ENCODE measurements at regions not wholly inside any gene's neighbourhood (a gene's known extent, or its start where the extent isn't known, plus 50 kb on each side); places are given as distances from the start of the nearest gene placed in this dataset.

- no peaks in the 10 kb centered on the region for H3K9me3 ChIP-seq
- H3K4me1 ChIP-seq = no peaks in the 10 kb centered on the region
- H3K36me3 ChIP-seq = no peaks in the 10 kb centered on the region
- DNase-seq = no peak
- H3K4me3 ChIP-seq (ENCODE audit: low read depth, low read length) = no peak overlapping the region
- TF ChIP-seq CTCF (IDR thresholded peaks at IDR 0.05; ENCODE audit: low read depth, low read length) = no peak
- peaks cover 4% of the 10 kb centered on the region; the same call in 1 of the 2 replicates for H3K27me3 ChIP-seq
Observed at GRCh38 chr12:80045594-80045993, 53.7 kb upstream of the OTOGL start.

GRCh38 chr12:80044694-80045046 is 54.7 kb upstream of the OTOGL start:
- H3K4me3 ChIP-seq (ENCODE audit: low read depth, low read length) = no peak overlapping the region
- H3K9me3 ChIP-seq = no peaks in the 10 kb centered on the region
- no peak for TF ChIP-seq CTCF (IDR thresholded peaks at IDR 0.05; ENCODE audit: low read depth, low read length)
- H3K27me3 ChIP-seq = peaks cover 4% of the 10 kb centered on the region; the same call in 1 of the 2 replicates
- H3K36me3 ChIP-seq = no peaks in the 10 kb centered on the region
- H3K4me1 ChIP-seq = no peaks in the 10 kb centered on the region
- no peak for DNase-seq

GRCh38 chr12:80041692-80042091 is 57.6 kb upstream of the OTOGL start:
- H3K27me3 ChIP-seq = peaks cover 4% of the 10 kb centered on the region; the same call in 1 of the 2 replicates
- DNase-seq = no peak
- H3K4me1 ChIP-seq = no peaks in the 10 kb centered on the region
- no peaks in the 10 kb centered on the region for H3K9me3 ChIP-seq
- no peaks in the 10 kb centered on the region for H3K36me3 ChIP-seq
- no peak for TF ChIP-seq CTCF (IDR thresholded peaks at IDR 0.05; ENCODE audit: low read depth, low read length)
- H3K4me3 ChIP-seq (ENCODE audit: low read depth, low read length) = no peak overlapping the region

- Histone ChIP-seq H3K9me3 (no peaks in the 10 kb centered on the region), H3K4me3 (ENCODE audit: low read depth, low read length) (no peak overlapping the region), H3K4me1 (no peaks in the 10 kb centered on the region), H3K27me3 (peaks cover 4% of the 10 kb centered on the region; the same call in 1 of the 2 replicates), H3K36me3 (no peaks in the 10 kb centered on the region)
- DNase-seq = no peak
- TF ChIP-seq CTCF (IDR thresholded peaks at IDR 0.05; ENCODE audit: low read depth, low read length) = no peak
Observed at GRCh38 chr12:80041071-80041470, 58.3 kb upstream of the OTOGL start.

GRCh38 chr12:80040075-80040738 is 59.1 kb upstream of the OTOGL start:
- Histone ChIP-seq H3K4me1 (no peaks in the 10 kb centered on the region), H3K4me3 (ENCODE audit: low read depth, low read length) (no peak overlapping the region), H3K27me3 (peaks cover 4% of the 10 kb centered on the region; the same call in 1 of the 2 replicates), H3K9me3 (no peaks in the 10 kb centered on the region), H3K36me3 (no peaks in the 10 kb centered on the region)
- TF ChIP-seq CTCF (IDR thresholded peaks at IDR 0.05; ENCODE audit: low read depth, low read length) = no peak
- DNase-seq = no peak

GRCh38 chr12:80038062-80038560 is 61.2 kb upstream of the OTOGL start:
- Histone ChIP-seq H3K27me3 (peaks cover 10% of the 10 kb centered on the region), H3K36me3 (no peaks in the 10 kb centered on the region), H3K4me3 (ENCODE audit: low read depth, low read length) (no peak overlapping the region), H3K4me1 (no peaks in the 10 kb centered on the region), H3K9me3 (no peaks in the 10 kb centered on the region)
- no peak for TF ChIP-seq CTCF (IDR thresholded peaks at IDR 0.05; ENCODE audit: low read depth, low read length)
- no peak for DNase-seq

Measured in BE2C (cell line).